ENCODE measurements at regions not wholly inside any gene's neighbourhood (a gene's known extent, or its start where the extent isn't known, plus 50 kb on each side); places are given as distances from the start of the nearest gene placed in this dataset.

DNA sequence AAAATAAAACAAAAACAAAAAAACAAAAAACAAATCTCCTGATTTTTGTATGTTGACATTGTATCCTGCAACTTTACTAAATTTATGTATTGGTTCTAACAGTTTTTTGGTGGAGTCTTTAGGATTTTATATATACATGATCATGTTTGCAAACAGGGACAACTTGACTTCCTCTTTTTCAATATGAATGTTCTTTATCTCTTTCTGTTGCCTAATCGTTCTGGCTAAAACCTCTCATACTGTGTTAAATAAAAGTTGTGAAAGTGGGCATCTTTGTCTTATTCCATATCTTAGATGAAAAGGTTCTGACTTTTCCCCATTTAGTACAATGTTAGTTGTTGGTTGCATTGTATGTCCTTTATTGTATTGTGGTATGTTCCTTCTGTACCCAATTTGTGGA, 261.7 kb upstream of the NOX3 start:
- H3K27me3 ChIP-seq (ENCODE audit: control insufficient read depth, insufficient read depth, low read length): no peaks in the 10 kb centered on the region
- no peaks in the 10 kb centered on the region for H3K36me3 ChIP-seq (ENCODE audit: control insufficient read depth, insufficient read depth, low read length)
- no peak overlapping the region for H3K27ac ChIP-seq (ENCODE audit: low read depth, low read length)
- H3K4me3 ChIP-seq (ENCODE audit: low read length): no peak overlapping the region
- H3K9ac ChIP-seq (ENCODE audit: low read length): no peak overlapping the region
- no peaks in the 10 kb centered on the region for H3K4me1 ChIP-seq (ENCODE audit: control insufficient read depth, insufficient read depth, low read length)

GRCh38 chr6:155710704-155711103, 255.1 kb upstream of the NOX3 start:
- Histone ChIP-seq H3K36me3 (ENCODE audit: control insufficient read depth, insufficient read depth, low read length) (no peaks in the 10 kb centered on the region), H3K27ac (ENCODE audit: low read depth, low read length) (no peak overlapping the region), H3K27me3 (ENCODE audit: control insufficient read depth, insufficient read depth, low read length) (no peaks in the 10 kb centered on the region), H3K4me1 (ENCODE audit: control insufficient read depth, insufficient read depth, low read length) (no peaks in the 10 kb centered on the region), H3K9ac (ENCODE audit: low read length) (no peak overlapping the region), H3K4me3 (ENCODE audit: low read length) (no peak overlapping the region)

GRCh38 chr6:155709262-155709661, 253.6 kb upstream of the NOX3 start:
- H3K36me3 ChIP-seq (ENCODE audit: control insufficient read depth, insufficient read depth, low read length): no peaks in the 10 kb centered on the region
- no peak overlapping the region for H3K27ac ChIP-seq (ENCODE audit: low read depth, low read length)
- H3K4me1 ChIP-seq (ENCODE audit: control insufficient read depth, insufficient read depth, low read length): no peaks in the 10 kb centered on the region
- no peak overlapping the region for H3K9ac ChIP-seq (ENCODE audit: low read length)
- no peaks in the 10 kb centered on the region for H3K27me3 ChIP-seq (ENCODE audit: control insufficient read depth, insufficient read depth, low read length)
- H3K4me3 ChIP-seq (ENCODE audit: low read length): no peak overlapping the region

DNA sequence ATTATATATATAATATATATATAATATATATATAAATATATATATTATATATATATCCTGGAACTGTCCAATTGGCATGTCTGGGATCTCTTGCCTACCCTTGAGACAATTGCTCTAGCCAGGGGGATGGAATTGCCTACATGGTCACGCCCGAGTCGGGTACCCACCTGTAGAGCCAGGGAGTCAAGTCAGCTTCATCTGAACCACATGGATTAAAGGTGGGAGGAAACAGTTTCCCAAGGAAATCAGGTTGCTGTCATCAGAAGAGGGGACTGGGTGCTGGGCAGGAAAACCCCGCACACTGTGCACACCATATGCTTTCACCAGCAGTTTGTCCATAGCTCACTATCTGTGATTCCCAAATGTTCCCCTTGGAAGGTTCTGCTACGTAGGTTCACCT, 252.5 kb upstream of the NOX3 start:
- Histone ChIP-seq H3K27ac (ENCODE audit: low read depth, low read length) (no peak overlapping the region), H3K4me3 (ENCODE audit: low read length) (no peak overlapping the region), H3K36me3 (ENCODE audit: control insufficient read depth, insufficient read depth, low read length) (no peaks in the 10 kb centered on the region), H3K27me3 (ENCODE audit: control insufficient read depth, insufficient read depth, low read length) (no peaks in the 10 kb centered on the region), H3K4me1 (ENCODE audit: control insufficient read depth, insufficient read depth, low read length) (no peaks in the 10 kb centered on the region), H3K9ac (ENCODE audit: low read length) (no peak overlapping the region)

GRCh38 chr6:155706806-155707205, 251.2 kb upstream of the NOX3 start:
- Histone ChIP-seq H3K4me1 (ENCODE audit: control insufficient read depth, insufficient read depth, low read length) (no peaks in the 10 kb centered on the region), H3K9ac (ENCODE audit: low read length) (no peak overlapping the region), H3K27me3 (ENCODE audit: control insufficient read depth, insufficient read depth, low read length) (no peaks in the 10 kb centered on the region), H3K36me3 (ENCODE audit: control insufficient read depth, insufficient read depth, low read length) (no peaks in the 10 kb centered on the region), H3K4me3 (ENCODE audit: low read length) (no peak overlapping the region), H3K27ac (ENCODE audit: low read depth, low read length) (no peak overlapping the region)

DNA sequence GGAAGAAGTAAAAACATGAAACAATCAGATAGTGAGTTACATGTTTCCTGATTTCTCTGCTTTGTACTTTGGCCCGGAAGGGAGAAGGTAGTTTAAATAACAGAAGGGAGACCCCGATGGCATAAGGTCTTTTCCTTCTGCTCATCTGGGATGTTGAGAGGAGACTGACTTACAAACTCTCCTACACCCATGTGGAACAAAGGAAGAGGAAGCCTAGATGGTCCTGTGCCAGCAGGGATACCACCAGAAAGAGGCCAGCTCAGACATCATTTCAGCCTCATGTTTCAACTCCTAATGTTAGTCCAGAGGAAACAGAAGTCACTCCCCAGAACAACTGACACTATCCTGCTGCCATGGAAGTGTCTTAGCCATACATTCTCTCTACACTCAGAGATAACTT, 250.7 kb upstream of the NOX3 start:
- Histone ChIP-seq H3K4me1 (ENCODE audit: control insufficient read depth, insufficient read depth, low read length) (no peaks in the 10 kb centered on the region), H3K27me3 (ENCODE audit: control insufficient read depth, insufficient read depth, low read length) (no peaks in the 10 kb centered on the region), H3K9ac (ENCODE audit: low read length) (no peak overlapping the region), H3K4me3 (ENCODE audit: low read length) (no peak overlapping the region), H3K27ac (ENCODE audit: low read depth, low read length) (no peak overlapping the region), H3K36me3 (ENCODE audit: control insufficient read depth, insufficient read depth, low read length) (no peaks in the 10 kb centered on the region)

GRCh38 chr6:155701342-155701741, 245.7 kb upstream of the NOX3 start:
- Histone ChIP-seq H3K9ac (ENCODE audit: low read length) (no peak overlapping the region), H3K4me3 (ENCODE audit: low read length) (no peak overlapping the region), H3K27me3 (ENCODE audit: control insufficient read depth, insufficient read depth, low read length) (no peaks in the 10 kb centered on the region), H3K36me3 (ENCODE audit: control insufficient read depth, insufficient read depth, low read length) (no peaks in the 10 kb centered on the region), H3K27ac (ENCODE audit: low read depth, low read length) (no peak overlapping the region), H3K4me1 (ENCODE audit: control insufficient read depth, insufficient read depth, low read length) (no peaks in the 10 kb centered on the region)

DNA sequence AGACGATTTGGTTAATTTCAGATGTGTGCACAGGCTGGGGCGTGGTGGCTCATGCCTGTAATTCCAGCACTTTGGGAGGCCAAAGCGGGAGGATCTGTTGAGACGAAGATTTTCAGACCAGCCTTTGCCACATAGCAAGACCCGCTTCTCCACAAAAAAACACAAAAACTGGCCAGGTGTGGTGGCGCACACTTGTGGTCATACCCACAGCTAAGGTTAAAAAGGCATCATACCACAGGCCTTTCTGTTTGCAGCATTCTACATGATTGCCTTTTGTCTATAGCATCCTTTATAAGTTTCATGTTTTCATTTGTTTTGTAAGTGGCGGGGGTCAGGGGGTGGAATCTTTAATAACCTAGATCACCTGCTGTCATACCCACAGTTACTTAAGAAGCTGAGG, 239.9 kb upstream of the NOX3 start:
- Histone ChIP-seq H3K27me3 (ENCODE audit: control insufficient read depth, insufficient read depth, low read length) (no peaks in the 10 kb centered on the region), H3K9ac (ENCODE audit: low read length) (no peak overlapping the region), H3K36me3 (ENCODE audit: control insufficient read depth, insufficient read depth, low read length) (no peaks in the 10 kb centered on the region)

GRCh38 chr6:155694419-155694790, 238.8 kb upstream of the NOX3 start:
- Histone ChIP-seq H3K27ac (ENCODE audit: low read depth, low read length) (no peak overlapping the region), H3K9ac (ENCODE audit: low read length) (no peak overlapping the region), H3K4me3 (ENCODE audit: low read length) (no peak overlapping the region), H3K27me3 (ENCODE audit: control insufficient read depth, insufficient read depth, low read length) (no peaks in the 10 kb centered on the region), H3K36me3 (ENCODE audit: control insufficient read depth, insufficient read depth, low read length) (no peaks in the 10 kb centered on the region), H3K4me1 (ENCODE audit: control insufficient read depth, insufficient read depth, low read length) (no peaks in the 10 kb centered on the region)

More for the DNA sequence above, 239.9 kb upstream of the NOX3 start:
- Histone ChIP-seq H3K4me1 (ENCODE audit: control insufficient read depth, insufficient read depth, low read length) (no peaks in the 10 kb centered on the region), H3K27ac (ENCODE audit: low read depth, low read length) (no peak overlapping the region), H3K4me3 (ENCODE audit: low read length) (no peak overlapping the region)

GRCh38 chr6:155693573-155694418, 238.2 kb upstream of the NOX3 start:
- H3K27ac ChIP-seq (ENCODE audit: low read depth, low read length): no peak overlapping the region

DNA sequence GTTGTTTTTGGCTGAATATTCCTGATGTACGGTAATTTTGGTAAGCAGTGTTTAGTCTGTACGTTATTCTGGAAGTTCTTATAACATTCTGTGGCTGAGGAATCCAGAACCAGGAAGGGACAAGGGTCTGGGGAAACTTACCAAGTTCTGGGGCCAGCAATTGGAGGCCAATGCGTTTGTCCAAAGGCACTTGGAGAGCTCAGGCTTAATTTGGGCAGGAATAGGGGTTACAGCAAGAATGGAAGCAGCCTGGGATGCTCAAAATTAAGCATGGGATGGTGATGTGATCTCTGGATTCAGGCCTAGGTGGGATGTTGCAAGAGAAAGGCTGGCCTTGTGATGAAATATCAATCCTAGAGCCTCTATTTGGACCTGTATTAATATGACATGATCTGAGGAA, 235.2 kb upstream of the NOX3 start:
- H3K36me3 ChIP-seq (ENCODE audit: control insufficient read depth, insufficient read depth, low read length): no peaks in the 10 kb centered on the region
- H3K9ac ChIP-seq (ENCODE audit: low read length): no peak overlapping the region
- H3K4me1 ChIP-seq (ENCODE audit: control insufficient read depth, insufficient read depth, low read length): no peaks in the 10 kb centered on the region
- no peak overlapping the region for H3K27ac ChIP-seq (ENCODE audit: low read depth, low read length)
- H3K4me3 ChIP-seq (ENCODE audit: low read length): no peak overlapping the region
- H3K27me3 ChIP-seq (ENCODE audit: control insufficient read depth, insufficient read depth, low read length): no peaks in the 10 kb centered on the region

More at GRCh38 chr6:155693573-155694418, 238.2 kb upstream of the NOX3 start:
- Histone ChIP-seq H3K27me3 (ENCODE audit: control insufficient read depth, insufficient read depth, low read length) (no peaks in the 10 kb centered on the region), H3K4me1 (ENCODE audit: control insufficient read depth, insufficient read depth, low read length) (no peaks in the 10 kb centered on the region), H3K4me3 (ENCODE audit: low read length) (no peak overlapping the region), H3K36me3 (ENCODE audit: control insufficient read depth, insufficient read depth, low read length) (no peaks in the 10 kb centered on the region), H3K9ac (ENCODE audit: low read length) (no peak overlapping the region)

DNA sequence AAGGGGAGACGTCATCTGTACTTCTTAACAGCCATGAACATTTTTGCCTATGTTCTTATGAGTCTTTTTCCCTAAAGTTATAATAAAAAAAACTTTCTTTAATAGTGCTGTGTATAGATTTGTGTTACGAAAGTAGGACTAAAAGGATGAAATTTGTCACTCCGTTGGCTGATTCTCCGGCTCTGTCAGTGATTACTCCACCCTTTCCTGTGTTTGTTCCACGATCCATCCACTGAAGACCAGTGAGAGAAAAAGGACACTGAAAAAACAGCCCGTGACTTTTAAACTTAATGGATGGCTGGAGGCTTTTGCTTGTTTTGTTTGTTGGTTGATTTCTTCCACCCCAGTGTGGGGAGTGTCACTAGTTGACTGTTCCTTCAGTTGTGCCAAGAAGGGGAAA, 232.0 kb upstream of the NOX3 start:
- H3K9ac ChIP-seq (ENCODE audit: low read length): no peak overlapping the region
- no peaks in the 10 kb centered on the region for H3K4me1 ChIP-seq (ENCODE audit: control insufficient read depth, insufficient read depth, low read length)
- no peak overlapping the region for H3K27ac ChIP-seq (ENCODE audit: low read depth, low read length)
- H3K36me3 ChIP-seq (ENCODE audit: control insufficient read depth, insufficient read depth, low read length): no peaks in the 10 kb centered on the region
- H3K4me3 ChIP-seq (ENCODE audit: low read length): no peak overlapping the region
- H3K27me3 ChIP-seq (ENCODE audit: control insufficient read depth, insufficient read depth, low read length): no peaks in the 10 kb centered on the region
